ENCODE measurements at regions not wholly inside any gene's neighbourhood (a gene's known extent, or its start where the extent isn't known, plus 50 kb on each side); places are given as distances from the start of the nearest gene placed in this dataset.

- no peak for DNase-seq (ENCODE audit: low spot score)
Observed at GRCh38 chr6:129967427-129967826, 51.0 kb upstream of the L3MBTL3 start.

GRCh38 chr6:129966125-129966524 is 52.3 kb upstream of the L3MBTL3 start:
- no peak for DNase-seq (ENCODE audit: low spot score)

GRCh38 chr6:129965096-129965495 is 53.3 kb upstream of the L3MBTL3 start:
- DNase-seq (ENCODE audit: low spot score), result no peak

- no peak for DNase-seq (ENCODE audit: low spot score)
Observed at GRCh38 chr6:129959358-129959930, 58.9 kb upstream of the L3MBTL3 start.

- no peak for DNase-seq (ENCODE audit: low spot score)
Observed at GRCh38 chr6:129957941-129958898, 60.2 kb upstream of the L3MBTL3 start.

GRCh38 chr6:129955584-129955983 is 62.8 kb upstream of the L3MBTL3 start:
- DNase-seq (ENCODE audit: low spot score), result no peak

GRCh38 chr6:129954749-129955431 is 63.5 kb upstream of the L3MBTL3 start:
- DNase-seq (ENCODE audit: low spot score), result no peak

GRCh38 chr6:129947797-129948196 is 70.6 kb upstream of the L3MBTL3 start:
- no peak for DNase-seq (ENCODE audit: low spot score)

GRCh38 chr6:129946439-129947140 is 71.8 kb upstream of the L3MBTL3 start:
- DNase-seq (ENCODE audit: low spot score), result no peak

- no peak for DNase-seq (ENCODE audit: low spot score)
Observed at GRCh38 chr6:129943637-129944271, 74.6 kb upstream of the L3MBTL3 start.

- DNase-seq (ENCODE audit: low spot score), result no peak
Observed at GRCh38 chr6:129940454-129941195, 77.8 kb upstream of the L3MBTL3 start.

- DNase-seq (ENCODE audit: low spot score), result no peak
Observed at GRCh38 chr6:129938249-129939020, 77.3 kb upstream of the TMEM244 start.

GRCh38 chr6:129936329-129937165 is 75.4 kb upstream of the TMEM244 start:
- peak; percentile 32 for DNase-seq (ENCODE audit: low spot score)

- DNase-seq (ENCODE audit: low spot score), result no peak
Observed at GRCh38 chr6:129932321-129932720, 71.2 kb upstream of the TMEM244 start.

GRCh38 chr6:129929433-129929832 is 68.3 kb upstream of the TMEM244 start:
- peak; percentile 84 for DNase-seq (ENCODE audit: low spot score)

- peak; percentile 10 for DNase-seq (ENCODE audit: low spot score)
Observed at GRCh38 chr6:129923530-129924250, 62.6 kb upstream of the TMEM244 start.

- DNase-seq (ENCODE audit: low spot score), result no peak
Observed at GRCh38 chr6:129921169-129921817, 60.2 kb upstream of the TMEM244 start.

All from AG08395 (cell line).